ENCODE measurements at regions not wholly inside any gene's neighbourhood (a gene's known extent, or its start where the extent isn't known, plus 50 kb on each side); places are given as distances from the start of the nearest gene placed in this dataset.

DNA sequence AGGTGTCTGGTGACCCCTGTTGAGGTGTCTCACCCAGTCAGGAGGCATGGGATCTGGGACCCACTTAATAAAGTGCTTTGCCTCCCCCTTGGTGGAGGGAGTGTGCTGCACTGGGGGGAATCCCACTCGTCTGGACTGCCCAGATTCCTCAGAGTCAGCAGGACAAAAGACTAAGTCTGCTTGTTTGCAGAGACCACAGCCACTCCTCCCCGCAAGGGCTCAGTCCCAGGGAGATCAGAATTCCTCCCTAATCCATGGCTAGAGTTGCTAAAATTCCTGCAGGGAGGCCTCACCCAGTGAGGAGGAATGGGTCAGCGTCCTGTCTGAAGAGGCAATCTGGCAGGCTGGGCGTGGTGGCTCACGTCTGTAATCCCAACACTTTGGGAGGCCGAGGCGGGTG, 442.2 kb downstream of the PABPC4L start:
- TF ChIP-seq, protein P1, sequence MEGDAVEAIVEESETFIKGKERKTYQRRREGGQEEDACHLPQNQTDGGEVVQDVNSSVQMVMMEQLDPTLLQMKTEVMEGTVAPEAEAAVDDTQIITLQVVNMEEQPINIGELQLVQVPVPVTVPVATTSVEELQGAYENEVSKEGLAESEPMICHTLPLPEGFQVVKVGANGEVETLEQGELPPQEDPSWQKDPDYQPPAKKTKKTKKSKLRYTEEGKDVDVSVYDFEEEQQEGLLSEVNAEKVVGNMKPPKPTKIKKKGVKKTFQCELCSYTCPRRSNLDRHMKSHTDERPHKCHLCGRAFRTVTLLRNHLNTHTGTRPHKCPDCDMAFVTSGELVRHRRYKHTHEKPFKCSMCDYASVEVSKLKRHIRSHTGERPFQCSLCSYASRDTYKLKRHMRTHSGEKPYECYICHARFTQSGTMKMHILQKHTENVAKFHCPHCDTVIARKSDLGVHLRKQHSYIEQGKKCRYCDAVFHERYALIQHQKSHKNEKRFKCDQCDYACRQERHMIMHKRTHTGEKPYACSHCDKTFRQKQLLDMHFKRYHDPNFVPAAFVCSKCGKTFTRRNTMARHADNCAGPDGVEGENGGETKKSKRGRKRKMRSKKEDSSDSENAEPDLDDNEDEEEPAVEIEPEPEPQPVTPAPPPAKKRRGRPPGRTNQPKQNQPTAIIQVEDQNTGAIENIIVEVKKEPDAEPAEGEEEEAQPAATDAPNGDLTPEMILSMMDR (IDR thresholded peaks at IDR 0.05), result no peak
- TF ChIP-seq EP300 (IDR thresholded peaks at IDR 0.05), result no peak

Measured in ovary (tissue), 3 donors.